ENCODE measurements at regions not wholly inside any gene's neighbourhood (a gene's known extent, or its start where the extent isn't known, plus 50 kb on each side); places are given as distances from the start of the nearest gene placed in this dataset.

DNA sequence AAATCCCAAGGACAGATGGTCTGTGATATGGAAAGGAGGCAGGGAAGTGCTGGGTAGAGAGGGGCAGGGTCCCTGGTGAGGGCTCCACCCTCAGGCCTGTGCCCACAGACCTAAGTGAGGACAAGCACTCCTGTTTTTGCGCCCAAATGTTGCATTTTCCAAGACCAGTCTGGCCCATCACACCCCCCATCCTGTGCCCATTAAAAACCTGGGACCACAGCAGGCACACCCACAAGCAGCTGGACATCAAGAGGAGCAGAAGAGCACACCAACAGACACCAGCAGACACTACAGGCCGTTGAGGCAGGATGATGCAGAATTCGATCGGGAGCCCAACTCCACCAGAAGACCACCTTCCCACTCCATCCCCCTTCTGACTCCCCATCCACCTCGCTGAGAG lies 72.8 kb downstream of the DMRTA2 start:
- Histone ChIP-seq H3K79me2 (ENCODE audit: insufficient read depth) (no peaks in the 10 kb centered on the region), H3K9me3 (ENCODE audit: low read depth) (no peaks in the 10 kb centered on the region), H3K4me3 (no peak overlapping the region), H4K20me1 (ENCODE audit: insufficient read depth) (no peaks in the 10 kb centered on the region), H3F3A (ENCODE audit: insufficient read depth) (no peaks in the 10 kb centered on the region), H3K9me2 (ENCODE audit: insufficient read depth) (no peaks in the 10 kb centered on the region), H3K36me3 (ENCODE audit: low read depth) (no peaks in the 10 kb centered on the region), H3K4me2 (ENCODE audit: unreplicated experiment) (no peak overlapping the region), H3K27ac (no peak overlapping the region), H2AFZ (no peak overlapping the region), H3K9ac (no peak overlapping the region), H3K4me1 (ENCODE audit: insufficient read depth) (no peaks in the 10 kb centered on the region), H3K27me3 (replicated peaks; ENCODE audit: insufficient read depth) (0 out of 2 replicates have a peak, but pooled peaks cover 11% of the 10 kb centered on the region)
- in situ Hi-C loops (cut with MboI), result no loop called here
- DNase-seq, result no peak
- 41 to 47% methylated on average over 5 of the region's 5 CpGs for WGBS, 2 experiments (ENCODE audit: low coverage in 1 of 2, low lambda C conversion rate in 2 of 2, missing lambda C conversion rate in 2 of 2)
- no peak for TF ChIP-seq EZH2phosphoT487 (IDR thresholded peaks at IDR 0.05; ENCODE audit: insufficient read depth, low read depth)
- no peak for TF ChIP-seq EZH2 (IDR thresholded peaks at IDR 0.05; ENCODE audit: insufficient read depth, poor library complexity, severe bottlenecking)

DNA sequence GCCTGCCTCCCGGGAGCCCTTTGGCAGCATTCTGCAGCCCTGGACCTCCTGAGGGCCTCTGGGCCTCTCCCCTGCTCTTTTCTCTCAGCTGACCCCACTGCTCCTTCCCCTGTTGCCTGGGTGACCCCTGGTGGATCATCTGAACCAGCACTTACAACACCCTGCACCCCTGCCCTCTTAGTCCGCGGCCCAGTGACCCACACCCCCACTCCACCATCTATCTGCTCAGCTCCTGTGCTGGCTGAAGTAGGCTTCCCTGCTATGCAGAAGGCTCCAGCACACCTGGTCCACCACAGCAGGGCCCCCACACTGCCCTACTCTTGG lies 74.0 kb downstream of the DMRTA2 start:
- Histone ChIP-seq H3K27ac (no peak overlapping the region), H3F3A (ENCODE audit: insufficient read depth) (no peaks in the 10 kb centered on the region), H3K4me3 (no peak overlapping the region), H2AFZ (no peak overlapping the region), H3K4me1 (ENCODE audit: insufficient read depth) (no peaks in the 10 kb centered on the region), H3K36me3 (ENCODE audit: low read depth) (no peaks in the 10 kb centered on the region), H3K9me2 (ENCODE audit: insufficient read depth) (no peaks in the 10 kb centered on the region), H3K9ac (no peak overlapping the region), H3K9me3 (ENCODE audit: low read depth) (no peaks in the 10 kb centered on the region), H3K27me3 (replicated peaks; ENCODE audit: insufficient read depth) (peaks cover 14% of the 10 kb centered on the region; the same call in 1 of the 2 replicates), H3K79me2 (ENCODE audit: insufficient read depth) (no peaks in the 10 kb centered on the region), H4K20me1 (ENCODE audit: insufficient read depth) (no peaks in the 10 kb centered on the region), H3K4me2 (ENCODE audit: unreplicated experiment) (no peak overlapping the region)
- in situ Hi-C loops (cut with MboI), result no loop called here
- DNase-seq, result no peak
- TF ChIP-seq EZH2phosphoT487 (IDR thresholded peaks at IDR 0.05; ENCODE audit: insufficient read depth, low read depth) (no peak), EZH2 (IDR thresholded peaks at IDR 0.05; ENCODE audit: insufficient read depth, poor library complexity, severe bottlenecking) (no peak)
- WGBS, 2 experiments (ENCODE audit: low coverage in 1 of 2, low lambda C conversion rate in 2 of 2, missing lambda C conversion rate in 2 of 2), result 5 to 6% methylated on average over 3 of the region's 3 CpGs

DNA sequence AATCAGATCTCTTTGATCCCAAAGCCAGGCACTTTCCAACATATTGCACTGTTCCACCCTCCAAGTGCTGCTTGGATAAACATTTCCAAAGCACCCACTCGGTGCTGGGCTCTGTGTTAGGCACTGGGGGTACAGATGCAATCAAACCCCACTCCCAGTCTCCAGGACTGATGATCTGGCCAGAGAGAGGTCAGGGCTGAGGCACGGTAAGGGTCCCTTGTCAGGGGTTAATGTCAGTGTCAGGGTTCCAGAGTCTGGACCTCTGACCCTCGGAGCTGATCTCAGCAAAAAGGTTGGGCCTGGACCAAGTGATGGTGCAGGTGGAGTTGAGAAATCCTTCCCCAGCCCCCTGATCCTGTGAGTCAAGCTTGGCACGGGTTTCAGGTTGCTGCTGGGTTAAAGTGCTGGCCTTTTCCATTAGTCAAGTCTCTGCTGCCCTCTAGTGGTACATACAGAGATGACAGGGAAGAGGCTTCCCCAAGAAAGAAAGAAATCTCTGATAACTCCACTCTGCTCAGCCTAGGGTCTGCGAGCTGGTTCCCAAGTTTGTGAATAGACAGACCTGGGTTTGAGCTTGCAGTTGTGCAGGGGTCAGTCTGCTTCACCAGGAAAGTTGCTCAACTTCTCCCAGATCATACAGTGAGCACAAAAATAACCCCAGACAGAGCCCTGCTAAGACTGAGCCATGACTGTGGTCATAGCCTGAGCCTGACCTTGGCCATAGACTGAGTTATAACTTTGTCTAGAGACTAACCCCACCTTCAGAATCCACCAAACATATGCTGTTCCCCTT lies 74.6 kb downstream of the DMRTA2 start:
- Histone ChIP-seq H3K36me3 (ENCODE audit: low read depth) (no peaks in the 10 kb centered on the region), H3K4me2 (ENCODE audit: unreplicated experiment) (no peak overlapping the region), H3K9me3 (ENCODE audit: low read depth) (no peaks in the 10 kb centered on the region), H3F3A (ENCODE audit: insufficient read depth) (no peaks in the 10 kb centered on the region), H3K27me3 (replicated peaks; ENCODE audit: insufficient read depth) (peaks cover 12% of the 10 kb centered on the region; the same call in 1 of the 2 replicates), H2AFZ (no peak overlapping the region), H4K20me1 (ENCODE audit: insufficient read depth) (no peaks in the 10 kb centered on the region), H3K9ac (no peak overlapping the region), H3K9me2 (ENCODE audit: insufficient read depth) (no peaks in the 10 kb centered on the region), H3K27ac (no peak overlapping the region), H3K4me1 (ENCODE audit: insufficient read depth) (no peaks in the 10 kb centered on the region), H3K79me2 (ENCODE audit: insufficient read depth) (no peaks in the 10 kb centered on the region), H3K4me3 (no peak overlapping the region)
- 19 to 20% methylated on average over 5 of the region's 5 CpGs for WGBS, 2 experiments (ENCODE audit: low coverage in 1 of 2, low lambda C conversion rate in 2 of 2, missing lambda C conversion rate in 2 of 2)
- peak; percentile 78 for DNase-seq
- in situ Hi-C loops (cut with MboI), result no loop called here
- TF ChIP-seq EZH2 (IDR thresholded peaks at IDR 0.05; ENCODE audit: insufficient read depth, poor library complexity, severe bottlenecking), result no peak
- TF ChIP-seq EZH2phosphoT487 (IDR thresholded peaks at IDR 0.05; ENCODE audit: insufficient read depth, low read depth), result no peak

DNA sequence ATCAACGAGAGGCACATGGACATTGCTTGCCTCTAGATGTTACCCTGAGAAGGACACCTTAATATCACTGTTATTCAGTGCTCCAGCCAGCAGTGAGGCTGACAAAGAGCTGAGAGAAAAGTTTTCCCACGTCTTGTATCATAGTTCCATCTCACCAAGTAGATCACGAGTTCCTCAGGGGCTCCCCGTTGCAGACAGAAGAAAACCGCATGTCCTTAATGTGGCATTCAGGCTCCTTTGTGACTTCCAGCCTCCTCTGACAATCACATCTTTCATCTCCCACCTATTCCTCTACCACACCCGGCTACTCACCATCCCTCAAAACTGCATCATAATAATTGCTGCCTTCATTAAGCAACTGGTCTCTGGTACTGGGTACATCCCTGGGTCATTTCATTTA lies 75.3 kb downstream of the DMRTA2 start:
- in situ Hi-C loops (cut with MboI), result no loop called here
- no peaks in the 10 kb centered on the region for H3K36me3 ChIP-seq (ENCODE audit: low read depth)
- H2AFZ ChIP-seq, result no peak overlapping the region
- TF ChIP-seq EZH2phosphoT487 (IDR thresholded peaks at IDR 0.05; ENCODE audit: insufficient read depth, low read depth) (no peak), EZH2 (IDR thresholded peaks at IDR 0.05; ENCODE audit: insufficient read depth, poor library complexity, severe bottlenecking) (no peak)
- H3K4me3 ChIP-seq, result no peak overlapping the region
- H3K4me2 ChIP-seq (ENCODE audit: unreplicated experiment), result no peak overlapping the region
- no peak for DNase-seq
- no peaks in the 10 kb centered on the region for H3K9me3 ChIP-seq (ENCODE audit: low read depth)
- H3K9me2 ChIP-seq (ENCODE audit: insufficient read depth), result no peaks in the 10 kb centered on the region
- H4K20me1 ChIP-seq (ENCODE audit: insufficient read depth), result no peaks in the 10 kb centered on the region
- H3K4me1 ChIP-seq (ENCODE audit: insufficient read depth), result no peaks in the 10 kb centered on the region
- no peaks in the 10 kb centered on the region for H3K79me2 ChIP-seq (ENCODE audit: insufficient read depth)
- whole genome bisulfite sequencing, 2 experiments (ENCODE audit: low coverage in 1 of 2, low lambda C conversion rate in 2 of 2, missing lambda C conversion rate in 2 of 2), result 56 to 57% methylated on average over 6 of the region's 6 CpGs
- H3K27ac ChIP-seq, result no peak overlapping the region
- no peak overlapping the region for H3K9ac ChIP-seq
- H3K27me3 ChIP-seq (replicated peaks; ENCODE audit: insufficient read depth), result peaks cover 12% of the 10 kb centered on the region; the same call in 1 of the 2 replicates
- H3F3A ChIP-seq (ENCODE audit: insufficient read depth), result no peaks in the 10 kb centered on the region

Measured in GM23248 (cell line).